Uterus (tissue), 2 donors: ENCODE measurements at regions not wholly inside any gene's neighbourhood (a gene's known extent, or its start where the extent isn't known, plus 50 kb on each side); places are given as distances from the start of the nearest gene placed in this dataset.

Source experiments
- CTCF ChIP-seq, 4 experiments: fragments of 200-600 bp in 2 of 4; fragments of 450-650 bp in 2 of 4; sonication (generic) in 2 of 4; IDR thresholded peaks; one replicate each; pipeline ENCODE4 v1.5.1; 2016 to 2019; ENCODE audit warnings: antibody characterized with exemption in 4 of 4, mild to moderate bottlenecking in 2 of 4, moderate library complexity in 1 of 4
- POLR2A ChIP-seq, 2 donors: fragments of 450-650 bp; IDR thresholded peaks; one replicate each; pipeline ENCODE4 v1.6.1; 2016; ENCODE audit warnings: antibody characterized with exemption in 2 of 2, mild to moderate bottlenecking in 1 of 2, moderate library complexity in 1 of 2

DNA sequence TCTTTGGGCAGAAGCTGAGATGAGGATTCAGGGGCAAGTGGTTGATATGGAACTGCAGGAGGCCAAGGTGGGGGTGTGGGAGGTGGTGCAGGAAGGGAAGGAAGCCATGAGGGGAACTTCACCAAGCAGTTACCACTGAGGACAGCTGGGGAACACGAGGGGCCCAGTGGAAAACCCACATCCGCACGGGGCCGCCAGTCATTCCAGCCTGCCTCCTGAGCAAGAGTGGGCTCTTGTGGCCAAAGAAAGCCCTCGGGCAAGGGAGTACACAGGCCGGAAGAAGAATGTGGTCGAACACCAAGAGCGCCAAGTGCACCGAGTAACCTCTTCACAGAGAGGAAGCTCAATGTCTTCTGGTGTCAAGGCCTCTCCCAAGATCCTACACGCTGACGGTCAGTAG lies 252.2 kb upstream of the FOXN3 start:
- TF ChIP-seq CTCF (IDR thresholded peaks at IDR 0.05) (no peak), POLR2A (IDR thresholded peaks at IDR 0.05) (no peak)
